ENCODE measurements at regions not wholly inside any gene's neighbourhood (a gene's known extent, or its start where the extent isn't known, plus 50 kb on each side); places are given as distances from the start of the nearest gene placed in this dataset.

DNA sequence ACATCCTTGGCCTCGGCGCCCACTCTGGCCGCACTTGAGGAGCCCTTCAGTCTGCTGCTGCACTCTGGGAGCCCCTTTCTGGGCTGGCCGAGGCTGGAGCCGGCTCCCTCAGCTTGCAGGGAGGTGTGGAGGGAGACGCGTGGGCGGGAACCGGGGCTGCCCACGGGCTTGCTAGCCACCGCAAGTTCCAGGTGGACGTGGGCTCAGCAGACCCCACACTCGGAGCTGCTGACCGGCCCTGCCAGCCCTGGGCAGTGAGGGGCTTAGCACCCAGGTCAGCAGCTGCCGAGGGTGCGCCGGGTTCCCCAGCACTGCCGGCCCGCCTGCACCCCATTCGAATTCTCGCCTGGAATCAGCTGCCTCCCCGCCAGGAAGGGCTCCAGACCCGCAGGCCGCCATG, 1892.3 kb upstream of the PCDH7 start:
- no peaks in the 10 kb centered on the region for H3K36me3 ChIP-seq (ENCODE audit: control insufficient read depth in 2 of 2, insufficient read depth in 2 of 2, low read length in 1 of 2)
- in situ Hi-C loops (cut with MboI) (no loop called here), intact Hi-C loops (cut with micrococcal nuclease; ENCODE audit: unreplicated experiment) (no loop called here)
- no peaks in the 10 kb centered on the region for H3K27me3 ChIP-seq (replicated peaks in 1 of 2; ENCODE audit: control insufficient read depth in 2 of 2, insufficient read depth in 2 of 2, low read length in 1 of 2)
- ChIA-PET SMC1A (ENCODE audit: uncharacterized antibody, unreplicated experiment) (no interaction called here), CTCF (no interaction called here), POLR2A (no interaction called here), RAD21 (ENCODE audit: unreplicated experiment) (no interaction called here)
- ATAC-seq = no peak
- TF ChIP-seq HDGF (IDR thresholded peaks at IDR 0.05) (no peak), ZNF207 (IDR thresholded peaks at IDR 0.05; ENCODE audit: borderline replicate concordance) (no peak), NRF1 (conservative IDR thresholded peaks at IDR 0.05; ENCODE audit: low read depth, low read length) (no peak), MYC (IDR thresholded peaks at IDR 0.05; ENCODE audit: insufficient read depth, insufficient read length, insufficient replicate concordance, low read length, severe bottlenecking) (no peak), FOS (IDR thresholded peaks at IDR 0.05; ENCODE audit: borderline replicate concordance, extremely low read depth, insufficient read length) (no peak), PAX5 (IDR thresholded peaks at IDR 0.05; ENCODE audit: borderline replicate concordance, low read depth, low read length) (no peak), BACH1 (IDR thresholded peaks at IDR 0.05; ENCODE audit: borderline replicate concordance) (no peak)
- H3K4me1 ChIP-seq (ENCODE audit: control insufficient read depth, insufficient read depth, low read length) = no peaks in the 10 kb centered on the region
- no peak overlapping the region for H3K9ac ChIP-seq (ENCODE audit: control insufficient read depth, insufficient read depth, low read length)
- H3K27ac ChIP-seq (ENCODE audit: control insufficient read depth, insufficient read depth) = no peak overlapping the region
- 61% methylated on average over 8 of the region's 24 CpGs for WGBS (ENCODE audit: insufficient coverage, insufficient replicate concordance, low lambda C conversion rate, missing lambda C conversion rate)
- H2AFZ ChIP-seq (ENCODE audit: control insufficient read depth, low read depth, low read length) = no peak overlapping the region
- H3K4me3 ChIP-seq = no peak overlapping the region
- no peaks in the 10 kb centered on the region for H3K79me2 ChIP-seq (ENCODE audit: control insufficient read depth, insufficient read depth, low read length)
- no peaks in the 10 kb centered on the region for H4K20me1 ChIP-seq (ENCODE audit: control insufficient read depth, insufficient read depth)
- no TSS peak for BruUV-seq (replicated peaks)
- FAIRE-seq = no peak
- no peaks in the 10 kb centered on the region for H3K9me3 ChIP-seq (replicated peaks; ENCODE audit: control insufficient read depth, insufficient read depth, low read length)
- DNase-seq (ENCODE audit: low read depth, low spot score) = no peak
- H3K4me2 ChIP-seq (ENCODE audit: control insufficient read depth, insufficient read depth) = no peak overlapping the region

DNA sequence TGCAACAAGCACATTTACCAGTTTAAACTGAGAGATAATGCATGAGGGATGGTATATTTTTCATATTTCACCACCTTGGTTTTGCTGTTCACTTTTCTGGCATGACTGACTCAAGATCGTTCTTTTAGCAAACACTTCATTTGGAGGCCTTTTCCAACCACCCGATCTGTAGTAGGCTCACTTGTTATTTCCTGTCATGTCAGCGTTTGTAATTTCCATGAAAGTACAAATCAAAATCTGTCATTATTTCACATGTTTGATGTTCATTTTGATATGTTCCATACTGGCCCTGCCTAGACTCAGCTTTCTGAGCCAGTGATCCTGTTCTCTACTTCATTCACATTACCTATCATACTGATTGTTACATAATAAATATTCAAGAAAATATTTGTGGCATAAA, 1888.3 kb upstream of the PCDH7 start:
- Histone ChIP-seq H3K4me1 (ENCODE audit: control insufficient read depth, insufficient read depth, low read length) (no peaks in the 10 kb centered on the region), H3K36me3 (ENCODE audit: control insufficient read depth in 2 of 2, insufficient read depth in 2 of 2, low read length in 1 of 2) (no peaks in the 10 kb centered on the region), H3K27ac (ENCODE audit: control insufficient read depth, insufficient read depth) (no peak overlapping the region), H3K27me3 (replicated peaks in 1 of 2; ENCODE audit: control insufficient read depth in 2 of 2, insufficient read depth in 2 of 2, low read length in 1 of 2) (no peaks in the 10 kb centered on the region), H3K9me3 (replicated peaks; ENCODE audit: control insufficient read depth, insufficient read depth, low read length) (no peaks in the 10 kb centered on the region), H3K4me3 (no peak overlapping the region), H3K4me2 (ENCODE audit: control insufficient read depth, insufficient read depth) (no peak overlapping the region), H4K20me1 (ENCODE audit: control insufficient read depth, insufficient read depth) (no peaks in the 10 kb centered on the region), H3K79me2 (ENCODE audit: control insufficient read depth, insufficient read depth, low read length) (no peaks in the 10 kb centered on the region), H2AFZ (ENCODE audit: control insufficient read depth, low read depth, low read length) (no peak overlapping the region), H3K9ac (ENCODE audit: control insufficient read depth, insufficient read depth, low read length) (no peak overlapping the region)
- ChIA-PET SMC1A (ENCODE audit: uncharacterized antibody, unreplicated experiment) (no interaction called here), POLR2A (no interaction called here), CTCF (no interaction called here), RAD21 (ENCODE audit: unreplicated experiment) (no interaction called here)
- in situ Hi-C loops (cut with MboI) = no loop called here
- no peak for ATAC-seq
- BruUV-seq (replicated peaks) = no TSS peak
- WGBS (ENCODE audit: insufficient coverage, insufficient replicate concordance, low lambda C conversion rate, missing lambda C conversion rate) = 68% methylated on average over 3 of the region's 3 CpGs
- FAIRE-seq = no peak
- intact Hi-C loops (cut with micrococcal nuclease; ENCODE audit: unreplicated experiment) = no loop called here
- TF ChIP-seq NFYA (IDR thresholded peaks at IDR 0.05; ENCODE audit: borderline replicate concordance, low read depth, low read length) (no peak), CREB1 (IDR thresholded peaks at IDR 0.05; ENCODE audit: low read depth) (no peak)
- no peak for DNase-seq (ENCODE audit: low read depth, low spot score)

Measured in GM12878 (cell line).